DND-41 (cell line): ENCODE measurements at regions not wholly inside any gene's neighbourhood (a gene's known extent, or its start where the extent isn't known, plus 50 kb on each side); places are given as distances from the start of the nearest gene placed in this dataset.

Experiments used
- ATAC-seq: fragments of 200-7000 bp; cut with Tn5 transposase; 3 replicates; pipeline ENCODE4 v1.9.1; 2021; ENCODE audit warnings: low read depth; ENCODE audit not compliant: insufficient read depth
- DNase-seq: peaks from one replicate; pipeline ENCODE4 v3.0.0-alpha.2; 2020
- H2AFZ ChIP-seq: 2 replicates; pipeline ENCODE4 v1.6.0; 2012; ENCODE audit warnings: low read depth, low read length
- H3K27ac ChIP-seq: 2 replicates; pipeline ENCODE4 v1.5.1; 2012; ENCODE audit warnings: low read length, inconsistent platforms
- H3K27me3 ChIP-seq: fragments of 200-600 bp; sonication (generic); 2 replicates; pipeline ENCODE4 v1.6.0; 2012; ENCODE audit warnings: low read length, mild to moderate bottlenecking, inconsistent platforms; ENCODE audit not compliant: insufficient read depth, poor library complexity
- H3K36me3 ChIP-seq: 2 replicates; pipeline ENCODE4 v1.5.1; 2012; ENCODE audit warnings: low read length, inconsistent platforms; ENCODE audit not compliant: insufficient read depth
- H3K4me1 ChIP-seq: 2 replicates; pipeline ENCODE4 v1.5.1; 2012; ENCODE audit warnings: mild to moderate bottlenecking, low read length; ENCODE audit not compliant: insufficient read depth
- H3K4me2 ChIP-seq: 2 replicates; pipeline ENCODE4 v1.6.0; 2012; ENCODE audit warnings: mild to moderate bottlenecking, moderate library complexity, low read length, inconsistent platforms; ENCODE audit not compliant: insufficient read depth
- H3K4me3 ChIP-seq, 2 experiments: fragments of 200-600 bp in 1 of 2; shearing (Covaris generic) in 1 of 2; 2 replicates each; pipeline ENCODE4 v1.5.1; 2012 to 2016; ENCODE audit warnings: inconsistent platforms in 2 of 2, low read length in 2 of 2, mild to moderate bottlenecking in 2 of 2, low read depth in 1 of 2, moderate library complexity in 1 of 2
- H3K79me2 ChIP-seq: 2 replicates; pipeline ENCODE4 v1.6.0; 2012; ENCODE audit warnings: low read length, inconsistent platforms; ENCODE audit not compliant: insufficient read depth
- H3K9ac ChIP-seq: 2 replicates; pipeline ENCODE4 v1.6.0; 2012; ENCODE audit warnings: low read depth, mild to moderate bottlenecking, inconsistent platforms, low read length, moderate library complexity
- H3K9me3 ChIP-seq: 2 replicates; pipeline ENCODE4 v1.5.1; 2012; ENCODE audit warnings: low read length, moderate library complexity, mild to moderate bottlenecking, inconsistent platforms; ENCODE audit not compliant: insufficient read depth, severe bottlenecking
- H4K20me1 ChIP-seq: 2 replicates; pipeline ENCODE4 v1.6.0; 2012; ENCODE audit warnings: low read length; ENCODE audit not compliant: insufficient read depth
- EZH2 ChIP-seq: IDR thresholded peaks from 3 replicates; pipeline ENCODE4 v1.6.1; 2012; ENCODE audit warnings: borderline replicate concordance, low read depth, mild to moderate bottlenecking, moderate library complexity, low read length, inconsistent platforms; ENCODE audit not compliant: severe bottlenecking
- TF ChIP-seq, protein P1 (sequence below): IDR thresholded peaks from 2 replicates; pipeline ENCODE4 v1.5.1; 2012; ENCODE audit warnings: borderline replicate concordance, low read length, moderate library complexity, mild to moderate bottlenecking; ENCODE audit not compliant: poor library complexity, severe bottlenecking; ENCODE audit errors: extremely low read depth

DNA sequence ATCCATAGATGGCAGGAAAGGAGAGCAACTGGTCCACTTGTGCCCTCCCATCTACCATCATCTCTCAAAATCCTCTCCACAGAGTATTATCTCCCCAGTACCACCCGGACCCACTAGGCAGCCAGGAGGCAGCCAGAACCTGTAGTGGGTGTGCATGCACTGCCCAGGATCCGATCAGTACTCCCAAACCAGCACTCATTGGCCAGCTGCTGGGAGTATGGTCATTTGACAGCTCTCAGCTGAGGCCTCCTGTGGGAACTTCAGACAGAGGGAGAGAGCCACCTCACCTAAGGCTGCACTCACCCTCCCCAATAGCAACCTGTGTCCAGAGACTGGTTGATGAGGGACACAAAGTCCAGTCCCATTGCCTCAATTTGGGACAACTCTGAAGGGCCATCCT, 286.0 kb downstream of the TRIM36 start:
- Histone ChIP-seq H2AFZ (no peak overlapping the region), H3K4me1 (no peaks in the 10 kb centered on the region), H4K20me1 (no peaks in the 10 kb centered on the region), H3K9ac (no peak overlapping the region), H3K36me3 (no peaks in the 10 kb centered on the region), H3K27ac (no peak overlapping the region), H3K4me3 (no peak overlapping the region), H3K79me2 (no peaks in the 10 kb centered on the region), H3K9me3 (no peaks in the 10 kb centered on the region), H3K4me2 (no peak overlapping the region), H3K27me3 (no peaks in the 10 kb centered on the region)
- ATAC-seq (no peak), DNase-seq (no peak)
- TF ChIP-seq, protein P1, sequence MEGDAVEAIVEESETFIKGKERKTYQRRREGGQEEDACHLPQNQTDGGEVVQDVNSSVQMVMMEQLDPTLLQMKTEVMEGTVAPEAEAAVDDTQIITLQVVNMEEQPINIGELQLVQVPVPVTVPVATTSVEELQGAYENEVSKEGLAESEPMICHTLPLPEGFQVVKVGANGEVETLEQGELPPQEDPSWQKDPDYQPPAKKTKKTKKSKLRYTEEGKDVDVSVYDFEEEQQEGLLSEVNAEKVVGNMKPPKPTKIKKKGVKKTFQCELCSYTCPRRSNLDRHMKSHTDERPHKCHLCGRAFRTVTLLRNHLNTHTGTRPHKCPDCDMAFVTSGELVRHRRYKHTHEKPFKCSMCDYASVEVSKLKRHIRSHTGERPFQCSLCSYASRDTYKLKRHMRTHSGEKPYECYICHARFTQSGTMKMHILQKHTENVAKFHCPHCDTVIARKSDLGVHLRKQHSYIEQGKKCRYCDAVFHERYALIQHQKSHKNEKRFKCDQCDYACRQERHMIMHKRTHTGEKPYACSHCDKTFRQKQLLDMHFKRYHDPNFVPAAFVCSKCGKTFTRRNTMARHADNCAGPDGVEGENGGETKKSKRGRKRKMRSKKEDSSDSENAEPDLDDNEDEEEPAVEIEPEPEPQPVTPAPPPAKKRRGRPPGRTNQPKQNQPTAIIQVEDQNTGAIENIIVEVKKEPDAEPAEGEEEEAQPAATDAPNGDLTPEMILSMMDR, result no peak
- TF ChIP-seq EZH2, result no peak

DNA sequence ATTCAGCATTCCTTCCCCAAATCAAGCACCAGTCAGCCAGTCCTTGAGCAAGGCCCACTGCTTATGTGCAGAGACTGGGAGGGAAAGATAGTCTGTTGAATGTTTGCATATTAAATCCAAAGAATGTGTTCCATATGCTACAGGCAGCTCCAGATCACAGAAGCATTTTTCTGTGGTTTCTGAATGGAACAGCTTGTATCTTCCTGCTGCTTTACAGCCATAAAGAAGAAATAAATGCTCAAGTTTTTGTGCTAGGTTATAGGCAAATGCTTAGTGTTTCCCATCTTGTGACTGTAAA, 310.3 kb downstream of the TRIM36 start:
- TF ChIP-seq EZH2, result no peak
- TF ChIP-seq, protein P1, result no peak
- no peak overlapping the region for H3K27ac ChIP-seq
- no peak for DNase-seq

DNA sequence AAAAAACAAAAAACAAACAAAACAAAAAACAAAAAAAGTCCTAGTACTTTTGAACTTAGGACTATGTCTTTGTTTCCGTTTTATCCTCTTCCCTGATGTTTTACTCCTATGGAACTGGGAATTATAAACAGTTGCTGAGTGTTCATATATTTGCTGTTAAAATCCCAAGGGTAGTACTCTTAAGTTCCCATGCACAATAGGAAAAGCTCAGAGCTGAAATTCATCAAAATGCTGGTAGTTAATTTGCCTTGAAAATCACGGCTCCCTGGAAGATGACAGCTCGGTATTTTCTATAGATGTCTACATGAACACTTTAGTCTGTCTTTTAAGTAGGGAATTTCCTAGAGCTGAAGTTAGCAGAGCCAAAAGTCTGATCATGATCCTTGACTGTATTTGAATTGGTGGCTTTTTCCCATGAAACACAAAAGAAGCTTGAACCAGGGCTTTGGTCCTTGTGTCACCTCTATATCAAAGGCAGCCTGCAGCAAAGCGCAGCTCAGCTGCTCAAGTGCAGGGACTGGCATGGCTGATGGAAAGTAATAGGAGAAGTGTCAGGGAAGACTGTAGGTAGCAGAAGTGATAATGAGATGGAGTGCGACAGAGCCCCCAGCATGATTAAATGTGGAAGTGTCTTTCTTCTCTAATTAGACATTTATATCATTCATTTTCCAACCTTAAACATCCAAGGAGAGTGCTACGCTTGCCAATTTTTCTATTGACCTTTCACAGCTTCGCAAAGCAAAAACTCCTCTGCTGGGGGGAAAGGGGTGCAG, 310.9 kb downstream of the TRIM36 start:
- Histone ChIP-seq H4K20me1 (no peaks in the 10 kb centered on the region), H3K4me2 (no peak overlapping the region), H3K79me2 (no peaks in the 10 kb centered on the region), H3K9me3 (no peaks in the 10 kb centered on the region), H3K4me1 (no peaks in the 10 kb centered on the region), H3K27me3 (no peaks in the 10 kb centered on the region), H3K4me3 (no peak overlapping the region), H3K27ac (no peak overlapping the region), H2AFZ (no peak overlapping the region), H3K36me3 (no peaks in the 10 kb centered on the region), H3K9ac (no peak overlapping the region)
- ATAC-seq (no peak), DNase-seq (no peak)
- TF ChIP-seq, protein P1, result no peak
- TF ChIP-seq EZH2, result no peak

More for the DNA sequence above, 310.3 kb downstream of the TRIM36 start:
- H3K4me3 ChIP-seq, result no peak overlapping the region
- no peaks in the 10 kb centered on the region for H4K20me1 ChIP-seq
- no peak for ATAC-seq
- no peaks in the 10 kb centered on the region for H3K36me3 ChIP-seq
- H3K79me2 ChIP-seq, result no peaks in the 10 kb centered on the region
- H2AFZ ChIP-seq, result no peak overlapping the region
- H3K9me3 ChIP-seq, result no peaks in the 10 kb centered on the region
- no peak overlapping the region for H3K9ac ChIP-seq
- no peaks in the 10 kb centered on the region for H3K27me3 ChIP-seq
- H3K4me1 ChIP-seq, result no peaks in the 10 kb centered on the region
- no peak overlapping the region for H3K4me2 ChIP-seq
